Left ventricle myocardium inferior (tissue), 1 donor: ENCODE measurements at regions not wholly inside any gene's neighbourhood (a gene's known extent, or its start where the extent isn't known, plus 50 kb on each side); places are given as distances from the start of the nearest gene placed in this dataset.

Experiments used
- DNase-seq: peaks from one replicate; pipeline ENCODE4 v3.0.0-alpha.2; 2020
- H3K27ac ChIP-seq: fragments of 200-600 bp; replicated peaks from 2 replicates; pipeline ENCODE4 v1.8.0; 2021
- H3K27me3 ChIP-seq: fragments of 200-600 bp; 2 replicates; pipeline ENCODE4 v1.8.0; 2021; ENCODE audit warnings: low read depth
- H3K36me3 ChIP-seq: fragments of 200-600 bp; 2 replicates; pipeline ENCODE4 v1.8.0; 2021
- H3K4me1 ChIP-seq: fragments of 200-600 bp; 2 replicates; pipeline ENCODE4 v1.8.0; 2021
- H3K4me3 ChIP-seq: fragments of 200-600 bp; 2 replicates; pipeline ENCODE4 v1.8.0; 2021; ENCODE audit warnings: mild to moderate bottlenecking, moderate library complexity
- H3K9me3 ChIP-seq: fragments of 200-600 bp; replicated peaks from 2 replicates; pipeline ENCODE4 v1.8.0; 2021
- intact Hi-C: fragments of 100-400 bp; cut with micrococcal nuclease; formaldehyde crosslinking; loops from one replicate; pipeline ENCODE4 v1.11.0; 2022
- TF ChIP-seq, protein P1 (sequence below): fragments of 200-600 bp; IDR thresholded peaks from 2 replicates; pipeline ENCODE4 v1.8.0; 2021; ENCODE audit warnings: antibody characterized with exemption, mild to moderate bottlenecking, borderline replicate concordance
- donor health status: DM: no; HTN: yes; CAD: no; lungs with severe emphysema.

DNA sequence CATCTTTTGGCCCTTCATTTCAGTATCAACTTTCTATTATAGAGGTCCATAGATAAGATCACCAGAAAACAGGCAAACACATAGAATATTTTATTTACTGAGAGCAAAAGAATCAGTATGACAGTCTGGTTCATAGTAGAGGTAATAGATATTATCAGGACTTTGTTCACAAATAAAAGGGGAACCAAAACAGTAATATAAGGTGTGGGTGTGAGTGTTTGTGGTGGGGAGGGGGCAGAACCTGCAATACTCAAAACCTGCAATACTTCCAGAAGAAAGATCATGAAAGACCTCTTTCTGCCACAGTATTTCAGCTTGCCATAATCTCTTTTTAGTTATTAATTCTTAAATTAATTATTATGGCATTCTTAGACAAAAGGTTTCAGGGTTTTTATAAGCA lies 578.7 kb upstream of the SLITRK1 start:
- H3K27me3 ChIP-seq, result no peaks in the 10 kb centered on the region

DNA sequence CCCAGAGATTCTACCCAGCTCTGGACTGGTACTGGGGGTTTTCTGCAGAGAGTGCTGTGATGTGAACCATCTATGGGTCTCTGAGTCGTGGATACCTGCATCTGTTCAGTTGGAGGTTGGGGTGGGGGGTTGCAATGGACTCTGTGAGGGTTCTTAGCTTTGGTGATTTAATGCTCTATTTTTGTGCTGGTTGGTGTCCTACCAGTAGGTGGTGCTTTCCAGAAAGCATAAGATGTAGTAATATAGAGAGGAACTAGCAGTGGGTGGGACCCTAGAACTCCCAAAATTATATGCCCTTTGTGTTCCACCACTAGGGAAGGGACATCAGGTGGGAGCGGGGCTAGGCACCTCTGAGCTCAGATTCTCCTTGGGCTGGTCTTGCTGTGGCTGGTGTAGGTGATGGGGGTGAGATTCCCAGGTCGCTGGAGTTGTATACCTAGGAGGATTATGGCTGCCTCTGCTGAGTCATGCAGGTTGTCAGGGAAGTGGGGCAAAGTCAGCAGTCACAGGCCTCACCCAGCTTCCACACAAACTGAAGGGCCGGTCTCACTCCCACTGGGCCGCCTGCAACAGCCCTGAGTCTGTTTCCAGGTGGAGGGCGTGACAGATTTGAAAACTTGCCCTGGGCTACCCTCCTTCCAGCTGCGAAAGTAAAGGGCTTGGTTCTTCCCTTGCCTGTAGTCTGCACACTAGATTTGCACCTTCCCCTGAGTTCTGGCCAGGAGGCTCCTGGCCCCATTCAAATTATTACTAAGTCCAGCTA lies 573.0 kb upstream of the SLITRK1 start:
- no peak for DNase-seq
- Histone ChIP-seq H3K9me3 (no peaks in the 10 kb centered on the region), H3K27ac (no peak overlapping the region), H3K27me3 (no peaks in the 10 kb centered on the region), H3K36me3 (no peaks in the 10 kb centered on the region), H3K4me1 (no peaks in the 10 kb centered on the region), H3K4me3 (no peak overlapping the region)
- TF ChIP-seq, protein P1, sequence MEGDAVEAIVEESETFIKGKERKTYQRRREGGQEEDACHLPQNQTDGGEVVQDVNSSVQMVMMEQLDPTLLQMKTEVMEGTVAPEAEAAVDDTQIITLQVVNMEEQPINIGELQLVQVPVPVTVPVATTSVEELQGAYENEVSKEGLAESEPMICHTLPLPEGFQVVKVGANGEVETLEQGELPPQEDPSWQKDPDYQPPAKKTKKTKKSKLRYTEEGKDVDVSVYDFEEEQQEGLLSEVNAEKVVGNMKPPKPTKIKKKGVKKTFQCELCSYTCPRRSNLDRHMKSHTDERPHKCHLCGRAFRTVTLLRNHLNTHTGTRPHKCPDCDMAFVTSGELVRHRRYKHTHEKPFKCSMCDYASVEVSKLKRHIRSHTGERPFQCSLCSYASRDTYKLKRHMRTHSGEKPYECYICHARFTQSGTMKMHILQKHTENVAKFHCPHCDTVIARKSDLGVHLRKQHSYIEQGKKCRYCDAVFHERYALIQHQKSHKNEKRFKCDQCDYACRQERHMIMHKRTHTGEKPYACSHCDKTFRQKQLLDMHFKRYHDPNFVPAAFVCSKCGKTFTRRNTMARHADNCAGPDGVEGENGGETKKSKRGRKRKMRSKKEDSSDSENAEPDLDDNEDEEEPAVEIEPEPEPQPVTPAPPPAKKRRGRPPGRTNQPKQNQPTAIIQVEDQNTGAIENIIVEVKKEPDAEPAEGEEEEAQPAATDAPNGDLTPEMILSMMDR, result no peak
- intact Hi-C loops, result no loop called here

More for the DNA sequence above, 578.7 kb upstream of the SLITRK1 start:
- H3K27ac ChIP-seq, result no peak overlapping the region
- DNase-seq, result no peak
- no peaks in the 10 kb centered on the region for H3K36me3 ChIP-seq
- H3K4me3 ChIP-seq, result no peak overlapping the region
- H3K9me3 ChIP-seq, result no peaks in the 10 kb centered on the region
- intact Hi-C loops, result no loop called here
- H3K4me1 ChIP-seq, result no peaks in the 10 kb centered on the region
- TF ChIP-seq, protein P1, result no peak

DNA sequence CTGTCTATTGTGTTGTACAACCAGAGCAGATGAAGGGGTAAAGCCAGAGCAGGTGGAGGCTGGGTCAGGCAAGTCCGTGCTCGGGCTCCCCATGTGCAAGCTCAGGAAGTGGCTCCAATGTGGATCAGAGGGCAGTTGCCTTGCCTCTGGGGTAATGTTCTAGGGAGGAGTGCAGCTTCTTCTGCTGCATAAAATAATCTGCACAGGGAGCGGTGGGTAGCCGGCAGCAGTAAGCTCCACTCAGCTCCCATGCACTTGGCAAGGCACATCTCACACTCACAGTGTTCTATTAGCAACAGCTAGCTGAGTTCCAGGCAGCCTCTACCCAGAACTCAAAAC lies 565.3 kb upstream of the SLITRK1 start:
- Histone ChIP-seq H3K27me3 (no peaks in the 10 kb centered on the region), H3K4me3 (no peak overlapping the region), H3K27ac (no peak overlapping the region), H3K4me1 (no peaks in the 10 kb centered on the region), H3K9me3 (peaks cover 18% of the 10 kb centered on the region), H3K36me3 (no peaks in the 10 kb centered on the region)
- TF ChIP-seq, protein P1, result no peak
- intact Hi-C loops, result no loop called here
- DNase-seq, result no peak

DNA sequence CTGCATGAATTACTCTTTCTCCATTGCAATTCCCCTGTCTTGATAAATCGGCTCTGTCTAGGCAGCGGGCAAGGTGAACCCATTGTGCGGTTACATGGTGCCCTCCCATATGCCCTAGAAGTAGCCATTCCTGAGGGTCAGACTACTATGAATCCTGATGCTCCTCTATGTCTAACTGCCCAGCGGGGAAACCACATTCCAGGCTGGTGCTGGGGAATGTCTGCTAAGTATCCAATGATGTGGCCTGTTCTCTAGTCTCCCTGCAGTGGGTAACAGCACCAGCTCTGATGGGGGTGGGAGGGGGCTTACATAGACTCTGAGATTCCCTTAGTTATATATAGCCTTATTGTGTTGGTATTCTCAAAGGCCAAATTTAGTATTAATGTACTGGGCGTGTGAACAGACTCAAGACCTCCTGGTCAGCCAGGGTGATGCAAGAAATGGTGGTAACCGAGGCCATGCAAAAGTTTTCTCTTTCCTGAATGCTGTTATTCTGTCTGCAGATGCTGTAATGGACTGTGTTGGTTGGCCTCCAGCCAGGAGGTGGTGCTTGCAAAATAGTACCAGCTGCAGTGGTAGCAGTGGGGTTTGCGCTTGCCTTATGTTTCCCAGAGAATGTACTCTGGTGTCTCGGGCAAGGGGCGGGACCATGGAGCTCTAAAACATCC lies 564.8 kb upstream of the SLITRK1 start:
- no peaks in the 10 kb centered on the region for H3K4me1 ChIP-seq
- no peaks in the 10 kb centered on the region for H3K36me3 ChIP-seq
- H3K4me3 ChIP-seq, result no peak overlapping the region
- DNase-seq, result no peak
- H3K27ac ChIP-seq, result no peak overlapping the region
- intact Hi-C loops, result no loop called here
- peaks cover 18% of the 10 kb centered on the region for H3K9me3 ChIP-seq
- TF ChIP-seq, protein P1, result no peak
- H3K27me3 ChIP-seq, result no peaks in the 10 kb centered on the region

DNA sequence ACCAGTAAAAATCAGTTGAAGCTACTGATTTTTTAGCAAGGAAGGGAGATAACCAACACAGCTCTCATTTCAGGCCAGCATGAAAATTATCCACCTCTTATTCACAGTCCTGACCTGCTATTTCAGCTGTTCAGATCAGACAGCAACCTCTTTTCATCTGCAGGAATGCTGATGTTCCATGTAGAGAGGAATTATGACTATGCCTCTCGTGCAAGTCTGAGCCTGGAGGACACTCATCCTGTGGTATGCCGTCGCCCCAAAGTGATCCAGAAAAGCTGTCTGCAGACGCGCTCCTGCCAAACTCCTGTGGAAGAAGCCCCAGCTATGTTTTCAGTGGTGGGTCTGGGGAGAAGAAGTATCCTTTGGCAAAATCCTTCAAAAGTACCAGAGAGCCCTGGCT lies 563.5 kb upstream of the SLITRK1 start:
- Histone ChIP-seq H3K4me1 (no peaks in the 10 kb centered on the region), H3K27me3 (no peaks in the 10 kb centered on the region), H3K36me3 (no peaks in the 10 kb centered on the region), H3K27ac (no peak overlapping the region), H3K4me3 (no peak overlapping the region), H3K9me3 (peaks cover 18% of the 10 kb centered on the region)
- DNase-seq, result no peak
- TF ChIP-seq, protein P1, result no peak
- intact Hi-C loops, result no loop called here
